GM12891 (cell line): ENCODE measurements at regions not wholly inside any gene's neighbourhood (a gene's known extent, or its start where the extent isn't known, plus 50 kb on each side); places are given as distances from the start of the nearest gene placed in this dataset.

Experiments used
- DNase-seq: peaks from one replicate; pipeline ENCODE4 v3.0.0; 2011; ENCODE audit warnings: low spot score; ENCODE audit not compliant: insufficient read length
- FAIRE-seq: peaks from 2 replicates; lab custom pipeline; 2011; peaks lifted over from hg19 to GRCh38; lab: Jason Lieb, UNC
- PAX5 ChIP-seq: IDR thresholded peaks from 2 replicates; pipeline ENCODE4 v1.6.1; 2011; ENCODE audit warnings: low read length, moderate library complexity, mild to moderate bottlenecking; ENCODE audit not compliant: insufficient read depth, severe bottlenecking
- POLR2A ChIP-seq: IDR thresholded peaks from 2 replicates; pipeline ENCODE4 v1.6.1; 2011; ENCODE audit warnings: low read depth, low read length, control low read depth
- POLR2AphosphoS5 ChIP-seq: IDR thresholded peaks from 2 replicates; pipeline ENCODE4 v1.6.1; 2011; ENCODE audit warnings: low read depth, low read length, control low read depth
- POU2F2 ChIP-seq: IDR thresholded peaks from 2 replicates; pipeline ENCODE4 v1.6.1; 2011; ENCODE audit warnings: low read depth, mild to moderate bottlenecking, control low read depth, low read length, moderate library complexity
- SPI1 ChIP-seq: IDR thresholded peaks from 2 replicates; pipeline ENCODE4 v1.6.1; 2011; ENCODE audit warnings: low read depth, low read length, control low read depth
- TAF1 ChIP-seq: IDR thresholded peaks from 2 replicates; pipeline ENCODE4 v1.6.1; 2011; ENCODE audit warnings: low read depth, low read length, control low read depth

GRCh38 chr4:28772066-28772465, 1911.4 kb downstream of the STIM2 start:
- DNase-seq (no peak), FAIRE-seq (no peak)
- no peak for TF ChIP-seq POLR2A
- TF ChIP-seq POU2F2, result no peak
- TF ChIP-seq SPI1, result no peak
- no peak for TF ChIP-seq POLR2AphosphoS5
- TF ChIP-seq PAX5, result no peak

GRCh38 chr4:28772788-28773187, 1912.1 kb downstream of the STIM2 start:
- no peak for DNase-seq
- TF ChIP-seq TAF1 (no peak), POLR2AphosphoS5 (no peak)
- FAIRE-seq, result no peak

GRCh38 chr4:28774344-28774743, 1913.7 kb downstream of the STIM2 start:
- no peak for FAIRE-seq
- TF ChIP-seq TAF1, result no peak
- no peak for TF ChIP-seq POLR2A
- TF ChIP-seq SPI1, result no peak
- no peak for TF ChIP-seq POU2F2
- TF ChIP-seq PAX5, result no peak
- TF ChIP-seq POLR2AphosphoS5, result no peak
- DNase-seq, result no peak

- no peak for TF ChIP-seq SPI1
- TF ChIP-seq POLR2A, result no peak
- TF ChIP-seq TAF1, result no peak
- no peak for TF ChIP-seq POLR2AphosphoS5
- no peak for TF ChIP-seq POU2F2
- no peak for TF ChIP-seq PAX5
- DNase-seq (no peak), FAIRE-seq (no peak)
These were observed 1915.4 kb downstream of the STIM2 start for GRCh38 chr4:28776004-28776403.

GRCh38 chr4:28784188-28784587, 1923.5 kb downstream of the STIM2 start:
- no peak for DNase-seq
- TF ChIP-seq PAX5 (no peak), SPI1 (no peak), POLR2AphosphoS5 (no peak), POLR2A (no peak), TAF1 (no peak), POU2F2 (no peak)
- FAIRE-seq, result no peak

- TF ChIP-seq PAX5 (no peak), POU2F2 (no peak), SPI1 (no peak), TAF1 (no peak), POLR2AphosphoS5 (no peak), POLR2A (no peak)
- FAIRE-seq (no peak), DNase-seq (no peak)
These were observed 1927.3 kb downstream of the STIM2 start for GRCh38 chr4:28787947-28788346.

GRCh38 chr4:28788929-28789490, 1928.4 kb downstream of the STIM2 start:
- DNase-seq, result no peak
- FAIRE-seq, result no peak
- TF ChIP-seq POU2F2, result no peak
- TF ChIP-seq POLR2AphosphoS5, result no peak
- TF ChIP-seq POLR2A, result no peak
- TF ChIP-seq PAX5, result no peak
- TF ChIP-seq SPI1, result no peak
- TF ChIP-seq TAF1, result no peak

- TF ChIP-seq SPI1, result no peak
- TF ChIP-seq TAF1, result no peak
- no peak for TF ChIP-seq POU2F2
- TF ChIP-seq POLR2AphosphoS5, result no peak
- TF ChIP-seq POLR2A, result no peak
- no peak for TF ChIP-seq PAX5
- FAIRE-seq (no peak), DNase-seq (no peak)
These were observed 1927.1 kb upstream of the PCDH7 start for GRCh38 chr4:28792917-28793597.

- FAIRE-seq (no peak), DNase-seq (no peak)
- TF ChIP-seq POLR2A, result no peak
- TF ChIP-seq PAX5, result no peak
- no peak for TF ChIP-seq POU2F2
- no peak for TF ChIP-seq TAF1
- TF ChIP-seq POLR2AphosphoS5, result no peak
- no peak for TF ChIP-seq SPI1
These were observed 1920.5 kb upstream of the PCDH7 start for GRCh38 chr4:28799696-28800095.
